Stimulated activated CD4-positive, alpha-beta T cell treated with anti-CD3 and anti-CD28 coated beads, TNF-alpha, amount 100 ng/mL, for 1 hour (primary cell): ENCODE measurements at regions not wholly inside any gene's neighbourhood (a gene's known extent, or its start where the extent isn't known, plus 50 kb on each side); places are given as distances from the start of the nearest gene placed in this dataset.

Experiments
- DNase-seq, 3 donors: peaks; one replicate each; pipeline ENCODE4 v3.0.0-alpha.2; 2020; ENCODE audit warnings: low read depth in 3 of 3, low spot score in 1 of 3

DNA sequence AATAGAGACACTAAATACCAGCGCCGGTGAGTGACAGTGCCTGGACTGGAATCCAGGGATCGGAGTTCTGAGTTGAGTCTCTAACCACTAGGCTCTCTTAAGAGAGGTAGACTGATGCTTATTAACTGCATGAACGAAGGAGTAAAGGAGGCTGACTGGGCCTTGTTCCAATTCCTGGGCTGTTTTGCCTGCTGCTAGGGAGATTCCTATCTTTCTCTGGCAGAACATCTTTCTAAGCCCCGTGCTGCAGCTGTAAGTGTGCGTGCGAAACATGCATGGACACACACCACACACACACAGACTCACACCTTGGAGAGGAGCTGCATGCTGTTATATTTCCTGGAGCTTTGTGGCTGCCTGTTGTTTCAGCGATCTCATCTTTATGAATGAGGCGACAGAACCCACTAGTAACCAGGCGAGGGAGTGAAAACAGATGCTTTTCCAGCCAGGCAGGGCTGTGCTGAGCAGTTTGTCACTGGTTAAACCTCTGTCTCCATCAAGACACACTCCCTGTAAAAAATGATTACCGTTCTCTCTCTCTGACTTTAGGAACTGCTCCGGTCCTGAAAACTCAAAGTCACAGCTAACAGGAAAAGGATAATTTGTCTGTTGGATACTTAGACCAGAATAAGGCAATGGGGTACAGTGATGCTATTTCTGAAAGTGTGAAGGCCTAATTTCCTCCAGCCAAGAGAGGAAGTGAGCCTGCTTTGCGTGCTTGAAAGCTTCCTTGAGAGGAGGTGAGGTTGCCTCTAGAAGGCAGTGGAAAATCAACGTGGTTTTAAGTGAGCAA lies 157.4 kb upstream of the ZNF217 start:
- DNase-seq = peak in 1 of 3 donors; percentile 10

DNA sequence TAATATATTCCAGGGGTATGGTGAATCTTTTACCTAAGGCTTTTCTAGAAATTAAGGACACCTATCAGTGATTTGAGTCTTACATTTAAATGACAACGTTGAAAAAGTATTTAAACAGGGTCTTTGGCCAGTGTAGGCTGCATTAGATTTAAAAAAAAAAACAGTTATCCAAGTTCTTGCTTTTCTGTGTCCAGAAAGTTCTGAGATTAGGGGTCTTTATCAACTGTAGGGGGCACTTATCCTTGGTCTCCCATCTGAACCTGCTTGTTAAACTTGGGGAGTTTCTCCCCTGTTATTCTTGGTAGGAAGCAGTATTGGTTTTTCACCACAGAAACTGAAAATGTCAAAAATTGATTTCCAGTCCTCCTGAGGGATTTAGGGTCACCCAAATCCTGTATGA lies 155.9 kb upstream of the ZNF217 start:
- DNase-seq = no peak

DNA sequence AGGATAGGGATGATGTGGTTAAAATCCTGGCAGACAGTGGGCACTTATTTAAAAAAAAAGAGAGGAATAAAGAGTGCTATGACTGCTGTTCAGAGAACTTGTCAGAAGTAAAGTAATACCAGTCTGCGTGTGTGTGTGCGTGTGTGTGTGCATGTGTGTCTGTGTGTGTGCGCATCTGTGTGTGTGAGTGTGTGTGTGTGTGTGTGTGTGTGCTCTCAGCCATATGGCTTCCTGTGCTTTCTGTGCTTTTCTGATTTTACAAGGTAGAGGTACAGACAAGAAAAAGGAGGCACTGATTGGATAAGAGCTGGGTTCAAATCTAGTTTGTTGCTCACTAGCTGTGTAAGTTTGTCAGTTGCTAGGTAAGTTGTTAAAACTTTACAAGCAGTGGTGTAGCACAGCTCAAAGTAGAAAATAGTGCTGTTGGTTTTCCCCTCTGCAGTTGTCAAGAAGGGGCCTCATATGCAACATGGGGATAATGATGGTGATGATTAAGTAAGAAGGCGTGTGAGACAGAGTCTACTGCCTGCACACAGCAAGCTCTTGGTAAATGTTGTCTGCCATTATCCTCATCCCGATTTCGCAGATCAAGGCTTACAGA lies 155.3 kb upstream of the ZNF217 start:
- no peak for DNase-seq

DNA sequence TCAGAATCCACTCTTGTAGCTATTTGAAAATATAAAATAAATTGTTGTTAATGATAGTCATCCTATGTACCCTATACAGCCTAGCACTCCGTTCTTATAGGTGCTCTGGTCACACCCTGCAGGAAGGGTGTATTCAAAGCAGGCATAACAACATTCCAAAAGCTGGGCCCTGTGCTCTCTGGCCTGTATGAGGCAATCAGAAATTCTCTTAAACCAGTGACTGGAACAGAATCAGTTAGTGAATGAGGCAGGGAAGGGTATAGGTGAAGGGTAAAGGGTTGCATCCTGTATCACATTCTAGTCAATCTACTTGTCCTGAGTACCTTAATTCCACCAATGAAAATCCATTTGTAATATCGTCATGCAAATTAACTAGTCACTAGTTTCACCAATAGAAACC lies 154.5 kb upstream of the ZNF217 start:
- no peak for DNase-seq

DNA sequence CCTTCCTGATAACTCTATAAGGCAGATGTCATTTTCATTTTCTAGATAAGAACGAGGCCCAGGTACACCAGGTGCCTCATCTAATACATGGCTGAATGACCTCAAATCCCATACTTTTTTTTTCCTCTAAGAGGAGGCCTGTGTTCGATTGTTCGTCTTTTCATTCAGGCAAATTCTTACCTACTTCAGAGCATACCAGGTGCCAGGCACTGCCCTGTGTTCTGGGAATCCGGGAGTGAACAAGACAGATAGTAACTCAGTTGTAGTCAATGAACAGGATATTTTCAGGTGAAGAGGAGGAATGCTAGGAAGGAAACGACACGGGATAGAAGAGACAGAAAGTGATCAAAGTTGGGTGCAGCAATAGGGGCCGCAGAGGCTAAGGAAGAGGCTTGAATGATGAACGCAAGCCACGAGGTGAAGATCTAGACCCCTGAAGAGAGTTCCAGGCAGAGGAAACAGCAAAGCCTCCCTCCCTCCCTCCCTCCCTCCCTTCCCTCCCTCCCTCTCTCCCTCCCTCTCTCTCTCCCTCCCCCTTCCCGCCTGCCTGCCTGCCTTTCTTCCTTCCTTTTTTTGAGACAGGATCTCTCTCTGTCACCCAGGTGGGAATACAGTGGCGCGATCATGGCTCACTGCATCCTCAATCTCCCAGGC lies 150.1 kb upstream of the ZNF217 start:
- DNase-seq = no peak

DNA sequence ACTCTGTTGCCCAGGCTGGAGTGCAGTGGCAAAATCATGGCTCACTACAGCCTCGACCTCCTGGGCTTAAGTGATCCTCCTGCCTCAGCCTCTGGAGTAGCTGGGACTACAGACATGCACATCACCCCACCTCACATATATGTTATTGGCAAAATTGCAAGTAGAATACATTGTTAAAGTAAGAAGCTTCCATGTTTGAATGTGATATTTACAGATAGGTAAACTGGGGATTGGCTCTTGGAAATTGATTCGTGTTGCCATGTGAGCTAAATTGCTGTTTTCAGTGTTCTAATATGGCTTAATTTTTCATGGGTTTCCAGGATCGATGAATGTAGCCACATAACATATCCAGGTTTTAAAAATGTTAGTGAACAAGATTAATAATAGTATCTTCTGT lies 149.0 kb upstream of the ZNF217 start:
- DNase-seq = no peak

DNA sequence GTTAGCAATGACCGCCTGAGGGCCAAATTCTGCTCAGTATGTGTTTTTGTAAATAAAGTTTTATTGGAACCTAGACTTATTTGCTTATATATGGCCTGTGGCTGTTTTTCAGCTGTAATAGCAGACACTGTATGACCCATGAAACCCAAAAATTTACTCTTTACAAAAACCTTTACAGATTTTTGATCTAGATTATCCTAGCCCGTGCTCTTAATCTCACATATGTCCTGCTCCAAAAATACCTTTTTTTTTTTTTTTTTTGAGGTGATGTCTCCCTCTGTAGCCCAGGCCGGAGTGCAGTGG lies 148.0 kb upstream of the ZNF217 start:
- no peak for DNase-seq

DNA sequence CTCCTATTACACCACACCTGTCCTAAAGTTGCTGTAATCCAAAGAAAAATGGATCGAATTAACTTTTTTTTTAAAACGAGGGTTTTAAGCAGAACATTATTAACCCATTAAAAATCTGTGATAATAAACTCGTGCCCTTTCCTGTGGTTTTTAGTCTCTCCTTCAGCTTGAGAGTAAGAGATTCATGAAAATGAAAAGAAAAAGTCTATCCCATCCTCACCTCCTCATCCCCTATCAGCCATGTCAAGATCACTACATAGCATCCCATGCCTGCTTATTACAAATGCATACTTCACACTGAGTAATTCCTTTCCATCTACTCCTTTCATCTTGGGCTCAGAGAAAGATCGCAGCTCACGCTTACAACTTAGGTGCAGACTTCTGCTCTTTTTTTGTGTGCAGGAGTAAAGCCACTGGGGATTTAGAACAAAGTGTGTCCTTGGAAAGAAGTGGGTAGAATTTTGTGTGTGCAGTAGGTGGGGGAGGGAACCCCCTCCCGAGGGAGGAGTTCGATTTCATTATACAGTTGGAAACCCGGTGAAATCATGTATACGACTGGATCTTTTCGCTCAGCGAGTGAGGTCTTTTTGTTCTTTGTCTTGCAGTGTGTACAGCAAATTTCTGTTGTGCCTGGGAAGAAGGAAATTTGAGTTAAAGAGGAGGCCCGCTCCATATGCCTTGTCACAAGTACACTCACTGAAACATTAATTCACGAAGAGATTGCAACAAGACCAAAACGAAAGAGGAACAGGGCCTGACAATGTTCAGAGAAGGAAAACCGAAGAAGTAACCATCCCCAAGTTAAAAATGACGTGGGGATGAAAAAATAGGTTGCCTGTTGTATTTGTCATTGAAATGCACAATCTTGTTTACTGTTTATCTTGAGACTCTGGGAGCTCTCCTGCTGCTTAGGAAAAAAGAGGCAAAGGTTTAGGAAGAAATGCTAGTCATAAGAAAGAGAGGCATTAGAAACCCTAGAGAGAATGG lies 146.5 kb upstream of the ZNF217 start:
- DNase-seq = no peak

DNA sequence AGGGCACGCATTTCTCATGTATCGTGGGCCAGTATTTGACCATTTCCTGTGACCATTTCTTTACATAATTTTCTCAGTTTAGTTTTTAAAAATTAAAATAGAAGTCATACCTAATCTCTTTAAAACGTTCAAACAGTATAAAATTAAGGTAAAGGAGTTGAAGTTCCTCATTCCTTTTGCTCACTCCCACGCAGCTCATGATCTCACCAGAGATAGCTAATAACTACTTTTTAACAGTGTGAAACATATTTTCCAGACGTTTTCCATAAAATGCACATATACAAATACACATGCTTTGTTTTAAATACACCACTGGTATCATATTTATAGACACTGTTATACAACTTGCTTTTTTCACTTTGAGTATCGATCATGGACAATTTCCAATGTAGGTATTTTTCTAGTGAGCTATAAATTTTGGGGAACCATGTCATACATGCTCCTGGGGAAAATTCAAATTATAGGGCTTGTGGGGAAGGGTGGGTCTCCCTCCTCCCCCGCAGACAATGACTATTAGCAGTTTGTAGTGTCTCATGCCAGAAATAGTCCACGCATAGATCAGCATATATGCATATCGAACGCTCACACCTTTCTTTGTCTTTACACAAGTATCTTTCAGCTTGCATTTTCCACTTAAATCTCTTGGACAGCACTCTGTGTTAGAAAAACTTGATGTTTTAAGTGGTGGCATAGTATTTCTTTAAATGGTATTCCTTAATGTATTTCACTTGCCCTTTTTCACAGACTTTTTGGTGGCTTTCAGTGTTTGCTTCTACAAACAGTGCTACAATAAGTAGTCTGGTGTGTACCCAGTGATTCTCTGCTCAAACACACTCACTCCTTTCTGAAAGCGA lies 145.5 kb upstream of the ZNF217 start:
- no peak for DNase-seq

DNA sequence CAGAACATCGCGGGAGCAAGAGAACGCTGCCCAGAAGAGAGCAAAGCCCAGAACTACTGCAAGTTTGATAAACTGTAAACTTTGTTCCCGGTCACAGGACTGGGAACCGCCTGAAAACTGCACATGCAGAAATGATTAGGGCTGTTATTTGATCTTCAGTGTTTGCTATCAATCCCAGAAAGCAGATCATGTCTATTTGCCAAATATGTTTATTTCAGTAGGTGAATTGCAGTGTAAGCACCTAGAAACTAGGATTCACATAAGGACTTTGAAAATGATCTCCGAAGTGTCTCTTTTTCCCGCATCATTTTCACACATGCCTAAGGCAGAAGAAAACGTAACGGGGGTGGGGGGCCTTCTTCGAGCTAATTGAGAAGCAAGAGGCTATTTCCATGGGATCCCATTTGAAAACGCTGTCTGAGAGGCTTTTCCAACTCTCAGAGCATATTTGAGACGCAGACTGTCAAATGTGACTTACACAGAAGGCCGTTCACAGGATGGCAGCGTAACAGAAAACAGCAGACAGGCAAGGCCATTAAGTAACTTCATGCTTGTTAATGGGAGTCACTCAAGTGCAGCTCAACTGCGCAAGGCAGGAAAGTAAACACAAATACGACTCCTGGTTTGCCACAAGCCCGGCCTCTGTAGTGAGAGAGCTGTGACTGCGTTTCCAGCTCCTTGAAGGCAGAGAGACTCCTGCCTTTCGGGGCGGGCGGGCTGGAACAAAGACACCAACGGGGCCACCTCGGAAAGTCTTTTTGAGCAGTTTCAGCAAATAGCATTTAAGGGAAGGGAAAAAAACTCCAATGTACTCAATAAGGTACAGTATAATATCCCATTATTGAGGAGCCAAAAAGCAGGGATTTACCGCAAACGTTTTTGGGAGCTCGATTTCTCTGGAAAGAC lies 144.7 kb upstream of the ZNF217 start:
- DNase-seq = no peak

DNA sequence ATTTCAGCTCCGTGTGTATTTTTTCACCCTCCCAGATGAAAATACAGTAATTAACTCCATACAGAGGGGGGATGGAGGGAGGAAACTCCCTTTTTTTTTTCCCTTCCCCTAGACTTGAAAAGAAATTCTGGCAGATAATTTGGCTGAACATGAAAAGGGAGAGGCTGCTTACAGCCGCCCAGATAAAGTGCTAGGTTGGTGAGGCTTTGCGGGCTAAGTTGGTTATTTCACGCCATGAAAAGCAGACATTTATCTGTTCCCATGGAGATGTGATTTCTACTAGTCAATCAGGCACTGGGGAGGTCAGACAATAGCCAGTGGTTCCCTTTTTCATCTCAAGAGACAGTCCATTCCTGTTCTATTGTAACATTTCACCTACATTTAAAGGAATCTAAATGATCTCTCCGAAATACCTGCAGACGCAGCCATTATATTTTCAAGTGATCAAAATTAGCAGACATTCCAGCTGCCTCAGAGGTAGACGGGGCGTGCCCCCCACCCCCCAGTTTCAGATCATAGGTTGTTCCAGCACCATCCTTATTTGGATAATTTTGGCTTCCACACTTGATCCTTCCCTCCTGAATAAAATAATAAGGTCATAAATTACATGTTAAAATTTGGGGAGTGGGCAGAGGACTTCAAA lies 143.9 kb upstream of the ZNF217 start:
- no peak for DNase-seq

DNA sequence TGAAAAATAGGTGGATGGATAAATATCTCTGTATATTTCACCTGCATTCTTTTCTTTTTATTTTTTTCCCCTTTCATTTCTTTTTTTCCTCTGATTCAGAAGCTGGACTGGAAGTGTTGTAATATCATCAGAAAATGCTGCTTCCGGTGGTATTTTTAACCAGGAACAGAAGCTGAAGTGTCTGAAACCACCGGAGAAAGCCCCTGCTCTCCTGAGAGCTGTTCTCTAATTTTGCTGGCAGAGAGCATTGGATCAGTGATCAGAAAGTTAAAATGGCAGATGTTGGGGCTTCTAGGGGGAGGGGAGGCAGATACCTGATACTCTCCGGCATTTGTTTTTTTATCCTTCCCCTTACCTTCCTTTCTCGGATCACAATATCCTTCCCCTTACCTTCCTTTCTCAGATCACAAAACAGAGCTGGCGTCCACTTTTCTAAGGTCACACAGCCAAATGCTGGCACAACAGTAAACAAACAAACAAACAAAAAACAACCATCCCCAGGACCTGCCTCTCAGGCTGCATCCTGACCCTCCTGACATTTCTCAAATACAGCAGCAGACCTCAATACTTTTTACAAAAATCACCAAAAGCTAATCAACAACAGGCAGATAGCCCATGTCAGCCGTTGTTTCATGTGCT lies 143.2 kb upstream of the ZNF217 start:
- DNase-seq = no peak

DNA sequence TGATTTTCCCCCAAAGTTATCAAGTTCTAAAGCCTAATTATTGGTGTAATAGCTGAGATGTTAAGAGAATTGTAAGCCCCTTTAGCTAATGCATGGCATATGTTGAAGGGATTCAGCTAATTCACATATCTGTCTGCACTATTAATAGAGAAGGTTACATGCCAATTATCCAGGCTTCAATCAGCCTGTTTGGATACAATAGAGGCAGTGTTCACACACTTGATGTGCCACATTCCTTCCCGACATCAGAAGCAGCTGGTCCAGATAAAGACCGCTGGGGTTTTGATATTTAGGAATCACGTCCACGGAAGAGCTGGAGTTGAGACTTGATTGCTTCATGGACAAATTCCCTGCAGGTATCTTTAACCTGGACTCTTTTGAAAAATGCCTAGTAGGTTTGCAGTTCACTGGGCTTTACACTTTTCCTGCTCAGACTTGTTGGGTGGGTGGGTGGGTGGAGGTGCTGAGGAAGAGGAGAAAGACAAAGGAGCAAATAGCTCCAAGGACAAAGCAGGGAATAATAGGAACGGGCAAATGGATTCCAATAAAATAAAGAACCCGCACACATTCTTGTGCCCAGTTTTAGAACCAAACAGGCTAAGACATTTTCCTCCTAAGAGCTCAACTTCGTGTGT lies 142.6 kb upstream of the ZNF217 start:
- DNase-seq = no peak

DNA sequence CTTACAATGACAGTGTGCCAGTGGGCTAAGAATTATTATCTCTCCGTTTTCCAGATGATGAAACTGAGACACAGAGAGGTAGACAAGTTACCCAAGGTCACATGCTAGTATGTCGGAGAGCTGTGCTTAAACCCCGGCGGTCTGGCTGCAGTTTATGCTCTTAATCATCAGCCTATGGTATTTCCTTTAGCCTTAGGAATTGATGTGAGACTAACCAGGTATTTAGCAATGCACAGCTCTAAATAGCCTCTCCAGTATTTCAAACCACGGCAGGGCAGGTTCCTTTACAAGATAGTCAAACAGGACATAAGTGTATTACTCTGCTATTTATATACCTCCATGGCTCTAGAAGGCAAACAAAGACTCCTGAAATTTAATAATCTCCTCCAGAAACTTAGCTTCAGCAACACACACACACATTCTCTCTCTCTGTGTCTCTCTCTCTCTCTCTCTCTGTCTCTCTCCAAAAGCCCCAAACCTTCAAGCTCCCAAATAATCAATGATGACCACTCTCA lies 142.0 kb upstream of the ZNF217 start:
- DNase-seq = no peak

DNA sequence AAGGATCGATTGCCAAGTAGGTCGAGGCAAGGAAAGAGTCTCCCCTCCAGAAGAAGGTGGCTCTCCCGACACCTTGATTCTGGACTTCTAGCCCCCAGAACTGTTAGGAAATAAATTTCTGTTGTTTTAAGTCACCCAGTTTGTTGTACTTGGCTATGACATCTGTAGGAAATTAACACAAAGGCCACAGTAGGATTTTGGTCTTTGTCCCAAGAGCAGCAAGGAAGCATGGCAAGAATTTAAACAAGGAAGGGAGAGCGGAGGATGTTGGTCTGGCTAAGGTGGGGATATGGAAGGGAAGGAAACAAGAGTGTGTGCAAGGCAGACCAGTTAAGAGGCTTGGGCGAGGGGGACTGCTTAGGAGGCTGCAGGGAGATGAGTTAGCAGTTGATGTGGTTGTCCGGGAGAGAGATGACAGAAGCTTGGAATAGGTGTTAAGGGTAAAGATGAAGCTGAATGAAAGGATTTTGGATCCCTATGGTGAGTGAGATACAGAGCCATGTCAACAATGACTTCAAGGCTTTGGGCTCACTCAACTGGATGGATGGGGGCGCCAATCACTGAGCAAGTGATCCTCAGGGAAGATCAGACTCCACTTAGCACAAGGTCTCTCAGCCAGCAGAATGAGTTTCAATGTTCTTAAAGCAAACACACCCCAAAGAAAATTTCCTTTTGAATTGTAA lies 140.5 kb upstream of the ZNF217 start:
- no peak for DNase-seq

DNA sequence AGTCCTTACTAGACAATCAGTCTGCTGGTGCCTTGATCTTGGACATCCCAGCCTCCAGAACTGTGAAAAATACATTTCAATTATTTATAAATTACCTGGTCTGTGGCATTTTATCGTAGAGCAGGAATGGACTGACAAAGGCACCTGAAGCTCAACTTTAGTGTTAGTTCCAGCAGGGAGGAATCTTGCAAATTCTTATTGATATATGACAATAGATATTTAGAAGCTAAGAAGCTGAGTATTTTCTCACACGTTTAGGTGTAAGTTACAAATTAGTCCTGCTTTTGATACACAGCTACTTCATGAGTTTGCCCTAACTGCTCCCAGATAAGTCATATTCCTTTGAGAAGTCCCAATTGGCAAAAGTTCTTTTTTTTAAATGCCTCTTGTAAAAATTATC lies 138.0 kb upstream of the ZNF217 start:
- no peak for DNase-seq

DNA sequence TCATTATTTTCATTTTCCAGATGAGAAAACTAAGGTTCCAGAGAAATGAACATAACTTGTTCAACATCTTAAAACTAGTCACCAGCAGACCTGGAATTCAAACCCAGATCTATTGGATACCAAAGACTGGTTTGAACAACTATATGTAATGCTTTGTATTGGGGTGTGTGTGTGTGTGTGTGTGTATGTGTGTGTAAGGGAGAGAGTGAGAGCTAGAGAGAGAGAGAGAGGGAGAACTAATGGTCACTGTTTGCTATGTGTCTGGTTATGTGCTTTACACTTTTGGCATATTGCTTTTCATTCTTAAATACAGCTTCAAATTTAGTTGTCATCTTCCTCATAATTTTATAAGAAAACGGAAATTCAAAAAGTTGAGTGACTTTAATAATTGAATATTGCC lies 134.7 kb upstream of the ZNF217 start:
- DNase-seq = no peak
